Smooth muscle cell (in vitro differentiated cells): ENCODE measurements at regions not wholly inside any gene's neighbourhood (a gene's known extent, or its start where the extent isn't known, plus 50 kb on each side); places are given as distances from the start of the nearest gene placed in this dataset.
A peak's percentile ranks its signal among the peaks of the same experiment; 100 is the strongest.

ENCODE experiments used
- DNase-seq: peaks from one replicate; lab custom pipeline; 2025; ENCODE audit not compliant: unreplicated experiment; lab: John Stamatoyannopoulos, UW
- H2AFZ ChIP-seq: fragments of 200-600 bp; sonication (generic); 2 replicates; pipeline ENCODE4 v1.6.0; 2016; ENCODE audit warnings: antibody characterized with exemption, low read depth, mild to moderate bottlenecking
- H3F3A ChIP-seq: fragments of 200-600 bp; sonication (generic); 2 replicates; pipeline ENCODE4 v1.6.0; 2017; ENCODE audit warnings: antibody characterized with exemption, low read depth
- H3K27ac ChIP-seq: fragments of 200-600 bp; sonication (generic); 2 replicates; pipeline ENCODE4 v1.5.1; 2016; ENCODE audit warnings: low read depth, mild to moderate bottlenecking
- H3K27me3 ChIP-seq: fragments of 200-600 bp; sonication (generic); 2 replicates; pipeline ENCODE4 v1.6.1; 2016; ENCODE audit warnings: low read depth, mild to moderate bottlenecking
- H3K36me3 ChIP-seq: fragments of 200-600 bp; sonication (generic); 2 replicates; pipeline ENCODE4 v1.5.1; 2016; ENCODE audit warnings: low read depth
- H3K4me1 ChIP-seq: fragments of 200-600 bp; sonication (generic); 2 replicates; pipeline ENCODE4 v1.5.1; 2016; ENCODE audit warnings: low read depth
- H3K4me2 ChIP-seq: fragments of 200-600 bp; sonication (generic); 2 replicates; pipeline ENCODE4 v1.6.0; 2016; ENCODE audit warnings: mild to moderate bottlenecking
- H3K4me3 ChIP-seq: fragments of 200-600 bp; sonication (generic); 2 replicates; pipeline ENCODE4 v1.5.1; 2016; ENCODE audit warnings: mild to moderate bottlenecking
- H3K79me2 ChIP-seq: fragments of 200-600 bp; sonication (generic); 2 replicates; pipeline ENCODE4 v1.6.0; 2016; ENCODE audit warnings: low read depth, mild to moderate bottlenecking
- H3K9ac ChIP-seq: fragments of 200-600 bp; sonication (generic); 2 replicates; pipeline ENCODE4 v1.6.0; 2016; ENCODE audit warnings: low read depth
- H3K9me3 ChIP-seq: fragments of 200-600 bp; sonication (generic); replicated peaks from 2 replicates; pipeline ENCODE4 v1.5.1; 2016; ENCODE audit warnings: low read depth
- H4K20me1 ChIP-seq: fragments of 200-600 bp; sonication (generic); 2 replicates; pipeline ENCODE4 v1.6.0; 2016; ENCODE audit warnings: low read depth
- CTCF ChIP-seq: fragments of 200-600 bp; sonication (generic); IDR thresholded peaks from 2 replicates; pipeline ENCODE4 v1.5.1; 2017; ENCODE audit warnings: borderline replicate concordance, mild to moderate bottlenecking, antibody characterized with exemption; ENCODE audit not compliant: insufficient read depth, poor library complexity, severe bottlenecking
- WGBS: methylation state at CpG from one replicate; pipeline ENCODE4 v1.1.7; 2016; ENCODE audit warnings: low lambda C conversion rate; 5-methylcytosine and 5-hydroxymethylcytosine counted together

- WGBS: 90% methylated on average over 2 of the region's 2 CpGs
- H3F3A ChIP-seq: no peaks in the 10 kb centered on the region
Observed at GRCh38 chr16:54856871-54857270, 73.8 kb upstream of the IRX5 start.

GRCh38 chr16:54847609-54848008 lies 83.1 kb upstream of the IRX5 start:
- WGBS: 88% methylated on average over 2 of the region's 2 CpGs
- Histone ChIP-seq H4K20me1 (no peaks in the 10 kb centered on the region), H3K9me3 (no peaks in the 10 kb centered on the region), H3K4me3 (no peak overlapping the region), H3K79me2 (no peaks in the 10 kb centered on the region), H3K4me2 (peak overlapping the region; percentile 35), H3K27me3 (no peaks in the 10 kb centered on the region), H3F3A (no peaks in the 10 kb centered on the region), H2AFZ (peak overlapping the region; percentile 48), H3K36me3 (no peaks in the 10 kb centered on the region), H3K27ac (peak overlapping the region; percentile 92), H3K9ac (peak overlapping the region; percentile 70), H3K4me1 (no peaks in the 10 kb centered on the region)
- DNase-seq: no peak
- TF ChIP-seq CTCF: no peak

More at GRCh38 chr16:54856871-54857270, 73.8 kb upstream of the IRX5 start:
- no peak overlapping the region for H3K4me2 ChIP-seq
- no peaks in the 10 kb centered on the region for H3K4me1 ChIP-seq
- no peaks in the 10 kb centered on the region for H3K27me3 ChIP-seq
- no peaks in the 10 kb centered on the region for H3K36me3 ChIP-seq
- no peaks in the 10 kb centered on the region for H3K79me2 ChIP-seq
- H3K9ac ChIP-seq: no peak overlapping the region
- H4K20me1 ChIP-seq: no peaks in the 10 kb centered on the region
- H3K4me3 ChIP-seq: no peak overlapping the region
- DNase-seq: no peak
- no peaks in the 10 kb centered on the region for H3K9me3 ChIP-seq
- no peak overlapping the region for H3K27ac ChIP-seq
- H2AFZ ChIP-seq: no peak overlapping the region
- no peak for TF ChIP-seq CTCF

- TF ChIP-seq CTCF: no peak
- H4K20me1 ChIP-seq: no peaks in the 10 kb centered on the region
- H2AFZ ChIP-seq: no peak overlapping the region
- no peak overlapping the region for H3K9ac ChIP-seq
- no peak overlapping the region for H3K4me3 ChIP-seq
- H3K27ac ChIP-seq: peak overlapping the region; percentile 92
- no peaks in the 10 kb centered on the region for H3K4me1 ChIP-seq
- H3K79me2 ChIP-seq: no peaks in the 10 kb centered on the region
- DNase-seq: no peak
- WGBS: 88% methylated on average over 5 of the region's 5 CpGs
- H3K36me3 ChIP-seq: no peaks in the 10 kb centered on the region
- no peaks in the 10 kb centered on the region for H3K9me3 ChIP-seq
- no peak overlapping the region for H3K4me2 ChIP-seq
- H3K27me3 ChIP-seq: no peaks in the 10 kb centered on the region
- no peaks in the 10 kb centered on the region for H3F3A ChIP-seq
Observed at GRCh38 chr16:54847207-54847606, 83.5 kb upstream of the IRX5 start.

- no peaks in the 10 kb centered on the region for H3K27me3 ChIP-seq
- TF ChIP-seq CTCF: no peak
- H2AFZ ChIP-seq: no peak overlapping the region
- no peak overlapping the region for H3K4me3 ChIP-seq
- H3K36me3 ChIP-seq: no peaks in the 10 kb centered on the region
- H3K9me3 ChIP-seq: no peaks in the 10 kb centered on the region
- WGBS: 66% methylated on average over 4 of the region's 4 CpGs
- no peaks in the 10 kb centered on the region for H3F3A ChIP-seq
- peak overlapping the region; percentile 92 for H3K27ac ChIP-seq
- no peaks in the 10 kb centered on the region for H4K20me1 ChIP-seq
- H3K79me2 ChIP-seq: no peaks in the 10 kb centered on the region
- H3K9ac ChIP-seq: peak overlapping the region; percentile 28
- no peak overlapping the region for H3K4me2 ChIP-seq
- no peak for DNase-seq
- no peaks in the 10 kb centered on the region for H3K4me1 ChIP-seq
Observed at GRCh38 chr16:54846766-54847165, 83.9 kb upstream of the IRX5 start.
